Aorta (tissue), 5 donors: ENCODE measurements at regions not wholly inside any gene's neighbourhood (a gene's known extent, or its start where the extent isn't known, plus 50 kb on each side); places are given as distances from the start of the nearest gene placed in this dataset.

ENCODE experiments used
- ATAC-seq: fragments of 200-7000 bp; cut with Tn5 transposase; one replicate; pipeline ENCODE4 v1.9.1; 2022; ENCODE audit warnings: moderate library complexity; ENCODE audit not compliant: low FRiP score
- DNase-seq, 2 donors: peaks; one replicate each; pipeline ENCODE4 v3.0.0-alpha.2; 2020
- H3K27ac ChIP-seq, 2 donors: one replicate each; pipeline ENCODE4 v1.5.1; 2013; ENCODE audit warnings: low read length in 2 of 2, mild to moderate bottlenecking in 2 of 2, moderate library complexity in 2 of 2, control low read depth in 1 of 2, inconsistent platforms in 1 of 2, low read depth in 1 of 2
- H3K27me3 ChIP-seq, 2 donors: one replicate each; pipeline ENCODE4 v1.6.1; 2013; ENCODE audit warnings: control low read depth in 1 of 2, low read length in 1 of 2, mild to moderate bottlenecking in 1 of 2, moderate library complexity in 1 of 2; ENCODE audit not compliant: insufficient read depth in 2 of 2, control insufficient read depth in 1 of 2
- H3K36me3 ChIP-seq, 2 donors: one replicate each; pipeline ENCODE4 v1.6.1; 2013; ENCODE audit warnings: control low read depth in 1 of 2, low read length in 1 of 2, mild to moderate bottlenecking in 1 of 2; ENCODE audit not compliant: insufficient read depth in 2 of 2, control insufficient read depth in 1 of 2
- H3K4me1 ChIP-seq, 2 donors: one replicate each; pipeline ENCODE4 v1.6.1; 2013; ENCODE audit warnings: low read length in 2 of 2, control low read depth in 1 of 2, mild to moderate bottlenecking in 1 of 2, moderate library complexity in 1 of 2; ENCODE audit not compliant: insufficient read depth in 2 of 2, control insufficient read depth in 1 of 2
- H3K4me3 ChIP-seq, 2 donors: one replicate each; pipeline ENCODE4 v1.5.1; 2013; ENCODE audit warnings: low read length in 2 of 2, control low read depth in 1 of 2, mild to moderate bottlenecking in 1 of 2
- H3K9me3 ChIP-seq: one replicate; pipeline ENCODE4 v1.6.1; 2013; ENCODE audit warnings: mild to moderate bottlenecking, low read length; ENCODE audit not compliant: control insufficient read depth
- WGBS, 2 donors: extraction: QIAGEN DNeasy Blood & Tissue Kit; methylation state at CpG; one replicate each; pipeline ENCODE4 v1.1.7; 2013; 5-methylcytosine and 5-hydroxymethylcytosine counted together
- intact Hi-C, 2 donors: fragments of 100-400 bp; cut with DNase I; formaldehyde crosslinking; loops; one replicate each; pipeline versions ENCODE4 v1.14.2 to v1.15.0; 2022
- donor health status: healthy with polysubstance abuse.
- donor health status: Bipolar disorder and iron deficiency.
- donor health status: DM: no; HTN: no; CAD: no.
- donor health status: DM: no; HTN: no; CAD: no.
- donor health status: DM: yes; HTN: yes; CAD: no.

DNA sequence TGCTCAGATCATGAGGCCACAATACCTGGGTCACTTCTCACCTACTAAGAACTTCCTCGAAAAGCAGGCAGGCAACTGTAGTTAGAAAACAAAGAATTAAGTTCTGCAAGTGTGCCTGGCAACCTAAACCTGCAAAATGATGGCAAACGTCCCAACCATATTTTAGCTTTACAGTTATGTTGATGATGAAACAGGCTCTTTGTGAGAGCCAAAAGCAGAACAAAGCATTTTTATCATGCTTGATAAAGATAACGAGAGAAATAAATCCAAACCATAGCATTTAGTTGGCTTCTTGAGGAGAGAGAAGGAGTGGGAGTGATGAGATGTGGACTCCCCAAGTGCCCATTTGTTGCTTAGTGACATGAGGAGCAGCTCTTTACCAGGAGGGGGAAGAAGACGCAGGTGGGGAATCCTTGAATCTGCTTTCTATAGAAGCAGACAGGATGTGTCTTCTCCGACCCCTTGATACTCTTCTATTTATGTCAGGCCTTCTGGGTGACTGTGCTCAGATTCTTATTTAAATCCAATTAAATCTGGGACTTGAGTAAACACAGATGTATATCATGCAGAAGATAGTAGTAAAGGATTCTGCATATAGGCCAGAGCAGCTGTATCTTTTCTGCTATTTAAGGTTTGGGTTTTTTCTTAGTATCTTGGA, 221.2 kb downstream of the TMEM167A start:
- intact Hi-C loops, result no loop called here
- Histone ChIP-seq H3K27ac (no peak overlapping the region), H3K9me3 (peaks cover 1% of the 10 kb centered on the region), H3K4me1 (peaks cover 0 to 3% of the 10 kb centered on the region in 2 donors), H3K36me3 (no peaks in the 10 kb centered on the region), H3K27me3 (no peaks in the 10 kb centered on the region), H3K4me3 (no peak overlapping the region)
- 57 to 72% methylated on average over 5 of the region's 5 CpGs for WGBS, 2 donors
- DNase-seq, result no peak
- no peak for ATAC-seq

DNA sequence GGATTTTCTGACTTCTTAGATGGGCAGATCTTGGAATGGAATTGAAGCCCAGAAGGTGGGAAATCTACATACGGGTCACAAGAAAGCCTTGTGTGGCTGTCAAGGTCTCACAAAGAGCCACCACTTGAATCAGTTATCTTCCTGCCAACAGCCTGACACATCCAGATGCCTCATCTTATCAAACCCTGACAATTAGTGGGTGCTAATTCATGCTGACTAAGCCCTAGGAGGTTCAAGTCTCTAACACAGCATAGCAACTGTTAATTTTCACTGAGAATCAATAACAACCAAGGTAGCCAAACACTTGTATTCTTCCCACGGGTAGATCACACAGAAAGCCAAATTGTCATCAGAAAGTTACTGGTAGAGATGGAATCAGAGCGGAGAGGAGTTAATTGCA, 222.2 kb downstream of the TMEM167A start:
- peaks cover 0 to 3% of the 10 kb centered on the region in 2 donors for H3K4me1 ChIP-seq
- H3K36me3 ChIP-seq, result no peaks in the 10 kb centered on the region
- DNase-seq, result no peak
- H3K9me3 ChIP-seq, result peaks cover 1% of the 10 kb centered on the region
- intact Hi-C loops, result no loop called here
- no peaks in the 10 kb centered on the region for H3K27me3 ChIP-seq
- 94 to 95% methylated on average over 3 of the region's 3 CpGs for WGBS, 2 donors
- no peak overlapping the region for H3K27ac ChIP-seq
- no peak overlapping the region for H3K4me3 ChIP-seq
- no peak for ATAC-seq

DNA sequence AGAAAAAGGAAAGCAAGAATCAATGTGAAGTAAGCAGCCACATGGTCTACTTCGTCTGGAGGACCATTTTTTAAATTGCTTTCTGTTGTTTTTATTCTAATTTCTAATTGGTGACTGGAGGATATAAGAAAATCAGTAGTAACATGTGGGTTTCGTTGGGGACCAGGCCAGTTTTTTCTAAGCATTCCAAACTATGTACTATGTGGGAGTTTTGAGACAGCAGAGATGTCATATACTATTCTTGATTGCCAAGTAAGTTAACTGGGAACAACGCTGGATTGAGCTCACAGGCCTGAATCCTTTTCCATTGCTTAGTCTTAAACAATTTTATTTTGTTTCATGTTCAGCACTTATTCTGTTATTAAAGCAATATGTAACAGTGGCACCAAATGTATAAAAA, 225.7 kb downstream of the TMEM167A start:
- H3K4me1 ChIP-seq, result no peaks in the 10 kb centered on the region
- intact Hi-C loops, result no loop called here
- H3K9me3 ChIP-seq, result peaks cover 1% of the 10 kb centered on the region
- WGBS, 2 donors, result 82% methylated on average over 3 of the region's 3 CpGs
- H3K27me3 ChIP-seq, result no peaks in the 10 kb centered on the region
- ATAC-seq (no peak), DNase-seq (no peak)
- H3K36me3 ChIP-seq, result no peaks in the 10 kb centered on the region
- H3K4me3 ChIP-seq, result no peak overlapping the region
- H3K27ac ChIP-seq, result no peak overlapping the region

DNA sequence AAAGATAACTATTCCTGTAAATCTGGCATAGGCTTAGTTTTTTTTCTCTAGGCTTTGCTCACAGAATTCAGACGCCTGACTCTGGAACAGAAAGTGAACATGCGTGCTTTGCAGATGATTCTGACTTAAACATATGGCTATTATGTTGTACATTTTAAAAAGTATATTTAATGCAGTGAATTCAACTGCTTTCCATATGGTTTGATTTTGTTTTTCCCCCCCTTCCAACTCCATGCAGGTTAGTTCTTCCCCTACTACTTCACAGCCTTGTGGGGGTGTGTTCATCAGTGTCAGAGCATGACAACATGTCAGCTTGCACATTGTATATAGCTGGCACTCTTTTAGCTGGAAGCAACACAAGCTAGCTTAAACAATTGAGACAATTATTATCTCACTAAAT, 226.8 kb downstream of the TMEM167A start:
- H3K27ac ChIP-seq, result no peak overlapping the region
- H3K27me3 ChIP-seq, result no peaks in the 10 kb centered on the region
- peaks cover 1% of the 10 kb centered on the region for H3K9me3 ChIP-seq
- WGBS, 2 donors, result 95 to 98% methylated on average over 2 of the region's 2 CpGs
- H3K36me3 ChIP-seq, result no peaks in the 10 kb centered on the region
- intact Hi-C loops, result no loop called here
- no peak overlapping the region for H3K4me3 ChIP-seq
- no peaks in the 10 kb centered on the region for H3K4me1 ChIP-seq
- ATAC-seq (no peak), DNase-seq (no peak)

DNA sequence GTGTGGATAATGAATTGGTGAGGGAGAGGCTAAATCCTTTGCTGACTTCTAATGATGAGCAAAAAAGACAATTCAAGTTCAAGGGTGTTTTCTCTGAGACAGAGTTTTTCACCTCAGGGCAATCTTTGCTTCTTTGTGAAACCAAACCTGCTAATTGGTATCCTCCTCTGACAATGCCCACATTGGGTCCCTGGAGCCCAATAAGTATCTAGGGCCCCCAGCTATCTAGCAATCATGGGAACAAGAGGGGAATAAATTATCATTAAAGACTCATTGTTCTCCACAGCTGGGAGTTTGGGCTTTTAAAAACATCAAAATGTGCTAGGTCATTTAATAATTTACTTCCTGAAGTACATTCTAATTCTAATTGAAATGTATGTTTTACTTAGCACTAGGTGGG, 227.3 kb downstream of the TMEM167A start:
- no peak for ATAC-seq
- H3K4me3 ChIP-seq, result no peak overlapping the region
- no peaks in the 10 kb centered on the region for H3K4me1 ChIP-seq
- H3K27ac ChIP-seq, result no peak overlapping the region
- intact Hi-C loops, result no loop called here
- H3K36me3 ChIP-seq, result no peaks in the 10 kb centered on the region
- no peaks in the 10 kb centered on the region for H3K27me3 ChIP-seq
- peaks cover 1% of the 10 kb centered on the region for H3K9me3 ChIP-seq
- DNase-seq, result no peak

- Histone ChIP-seq H3K27me3 (no peaks in the 10 kb centered on the region), H3K36me3 (no peaks in the 10 kb centered on the region), H3K27ac (no peak overlapping the region), H3K9me3 (no peaks in the 10 kb centered on the region), H3K4me3 (no peak overlapping the region), H3K4me1 (no peaks in the 10 kb centered on the region)
- no peak for ATAC-seq
- DNase-seq, result no peak
- intact Hi-C loops, result no loop called here
- 96 to 97% methylated on average over 5 of the region's 5 CpGs for WGBS, 2 donors
These were observed 229.6 kb downstream of the TMEM167A start for GRCh38 chr5:82847562-82847961.

DNA sequence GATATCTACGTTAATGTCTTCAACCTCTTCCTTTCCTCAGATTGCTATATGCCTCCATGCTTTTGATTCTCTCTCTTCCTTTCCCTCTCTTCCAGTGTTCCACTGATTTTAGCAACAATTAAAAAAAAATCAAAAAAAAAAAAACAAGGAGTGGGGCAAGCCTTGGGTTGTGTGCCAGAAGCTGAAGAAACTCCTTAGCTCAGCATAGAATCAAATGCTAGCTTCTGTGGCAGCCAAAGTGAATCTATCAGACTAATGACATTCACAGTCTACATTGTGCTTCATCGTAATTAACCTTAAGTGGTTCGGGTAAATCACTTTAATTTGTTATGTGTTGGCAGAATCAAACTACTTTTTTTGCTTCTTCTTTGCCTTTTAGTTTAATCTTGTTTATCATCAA, 237.3 kb downstream of the TMEM167A start:
- intact Hi-C loops, result no loop called here
- no peaks in the 10 kb centered on the region for H3K4me1 ChIP-seq
- no peak overlapping the region for H3K27ac ChIP-seq
- H3K36me3 ChIP-seq, result no peaks in the 10 kb centered on the region
- H3K9me3 ChIP-seq, result peaks cover 2% of the 10 kb centered on the region
- no peak for ATAC-seq
- no peak overlapping the region for H3K4me3 ChIP-seq
- DNase-seq, result no peak
- H3K27me3 ChIP-seq, result no peaks in the 10 kb centered on the region
- 93 to 94% methylated on average over 3 of the region's 3 CpGs for WGBS, 2 donors

DNA sequence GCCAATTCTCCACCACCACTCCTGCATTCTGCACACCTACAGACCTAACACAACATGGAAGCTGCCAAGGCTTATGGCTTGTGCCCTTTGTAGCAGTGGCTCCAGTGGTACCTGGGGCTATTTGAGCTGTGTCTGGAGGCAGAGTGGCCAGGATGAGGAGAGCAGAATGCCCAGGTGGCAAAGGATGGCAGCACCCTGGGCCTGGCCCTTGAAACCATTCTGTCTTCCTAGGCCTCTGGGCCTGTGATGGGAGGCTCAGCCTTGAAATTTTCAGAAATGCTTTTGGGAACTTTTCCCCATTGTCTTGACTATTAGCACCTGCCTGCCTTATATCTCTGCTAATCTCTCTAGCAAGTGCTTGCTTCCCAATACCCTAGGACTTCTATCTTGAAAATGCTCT, 241.7 kb downstream of the TMEM167A start:
- Histone ChIP-seq H3K27me3 (no peaks in the 10 kb centered on the region), H3K27ac (no peak overlapping the region), H3K36me3 (no peaks in the 10 kb centered on the region), H3K4me1 (no peaks in the 10 kb centered on the region), H3K9me3 (peaks cover 2% of the 10 kb centered on the region), H3K4me3 (no peak overlapping the region)
- intact Hi-C loops, result no loop called here
- ATAC-seq, result no peak
- no peak for DNase-seq

- Histone ChIP-seq H3K27ac (no peak overlapping the region), H3K4me1 (no peaks in the 10 kb centered on the region), H3K36me3 (no peaks in the 10 kb centered on the region), H3K4me3 (no peak overlapping the region), H3K27me3 (no peaks in the 10 kb centered on the region), H3K9me3 (peaks cover 2% of the 10 kb centered on the region)
- intact Hi-C loops, result no loop called here
- DNase-seq (no peak), ATAC-seq (no peak)
These were observed 243.0 kb downstream of the TMEM167A start for GRCh38 chr5:82834151-82834550.
